Ovary (tissue), 7 donors: ENCODE measurements at regions not wholly inside any gene's neighbourhood (a gene's known extent, or its start where the extent isn't known, plus 50 kb on each side); places are given as distances from the start of the nearest gene placed in this dataset.
"Not testable (repeated sequence)": the region's sequence is repeated elsewhere in the genome, so short reads cannot be mapped to it uniquely, and the experiment has no call there.

Source experiments
- DNase-seq, 5 donors: peaks; one replicate each; pipeline ENCODE4 v3.0.0-alpha.2; 2019 to 2020
- H3K27ac ChIP-seq, 2 donors: fragments of 200-600 bp; one replicate each; pipeline versions ENCODE4 v1.5.1 to v1.8.0; 2019 to 2022
- H3K27me3 ChIP-seq: fragments of 200-600 bp; one replicate; pipeline ENCODE4 v1.8.0; 2022
- H3K36me3 ChIP-seq: fragments of 200-600 bp; sonication (generic); one replicate; pipeline ENCODE4 v1.5.1; 2019
- H3K4me1 ChIP-seq: one replicate; pipeline ENCODE4 v1.8.1; 2013; ENCODE audit warnings: mild to moderate bottlenecking, moderate library complexity; ENCODE audit not compliant: insufficient read depth
- H3K4me3 ChIP-seq: fragments of 200-600 bp; sonication (generic); one replicate; pipeline ENCODE4 v1.5.1; 2017
- H3K9me3 ChIP-seq, 2 donors: fragments of 200-600 bp in 1 of 2; sonication (generic) in 1 of 2; one replicate each; pipeline versions ENCODE4 v1.5.1 to v1.8.1; 2013 to 2019; ENCODE audit warnings: mild to moderate bottlenecking in 1 of 2, moderate library complexity in 1 of 2
- CTCF ChIP-seq, 3 donors: fragments of 450-650 bp in 2 of 3; fragments of 200-600 bp in 1 of 3; IDR thresholded peaks; one replicate each; pipeline versions ENCODE4 v1.5.1 to v1.8.0; 2016 to 2022; ENCODE audit warnings: antibody characterized with exemption in 3 of 3, mild to moderate bottlenecking in 1 of 3
- EP300 ChIP-seq: sonication (generic); formaldehyde crosslinking; IDR thresholded peaks from one replicate; pipeline ENCODE4 v1.6.1; 2017; ENCODE audit warnings: antibody characterized with exemption
- POLR2A ChIP-seq: fragments of 450-650 bp; IDR thresholded peaks from one replicate; pipeline ENCODE4 v1.6.1; 2017; ENCODE audit warnings: antibody characterized with exemption, mild to moderate bottlenecking, moderate library complexity
- whole genome bisulfite sequencing, 3 donors: extraction: QIAGEN DNeasy Blood & Tissue Kit in 1 of 3; methylation state at CpG; one replicate each; pipeline versions ENCODE4 v1.1.5 to v1.1.7; 2013 to 2017; 5-methylcytosine and 5-hydroxymethylcytosine counted together
- intact Hi-C, 4 donors: fragments of 100-400 bp; cut with DNase I; formaldehyde crosslinking; loops; one replicate each; pipeline versions ENCODE4 v1.11.0 to v1.15.1; 2022 to 2023
- donor health status: DM: no; HTN: no; CAD: no; lungs with moderate emphysema.
- donor health status: DM: no; HTN: no; CAD: no.
- donor health status: Bipolar disorder and iron deficiency.
- donor health status: DM: no; HTN: no; CAD: no.
- donor health status: DM: yes; HTN: yes; CAD: no.

- Histone ChIP-seq H3K36me3 (no peaks in the 10 kb centered on the region), H3K4me1 (no peaks in the 10 kb centered on the region), H3K27me3 (no peaks in the 10 kb centered on the region), H3K4me3 (no peak overlapping the region), H3K9me3 (no peaks in the 10 kb centered on the region), H3K27ac (no peak overlapping the region)
- no peak for TF ChIP-seq POLR2A
- TF ChIP-seq EP300: no peak
- no peak for TF ChIP-seq CTCF (IDR thresholded peaks at IDR 0.05)
- intact Hi-C loops: no loop called here
- WGBS, 3 donors: 34 to 40% (median 35%) methylated on average over 10 of the region's 10 CpGs
- DNase-seq: no peak
Measured at GRCh38 chr5:152051499-152052454, 127.1 kb upstream of the GLRA1 start.

GRCh38 chr5:152046361-152046760, 121.7 kb upstream of the GLRA1 start:
- Histone ChIP-seq H3K27me3 (no peaks in the 10 kb centered on the region), H3K27ac (no peak overlapping the region), H3K4me3 (no peak overlapping the region), H3K4me1 (no peaks in the 10 kb centered on the region), H3K36me3 (no peaks in the 10 kb centered on the region), H3K9me3 (no peaks in the 10 kb centered on the region)
- DNase-seq: no peak
- WGBS, 3 donors: 48 to 64% (median 48%) methylated on average over 4 of the region's 4 CpGs
- intact Hi-C loops: no loop called here
- TF ChIP-seq CTCF (IDR thresholded peaks at IDR 0.05) (no peak), EP300 (no peak), POLR2A (no peak)

GRCh38 chr5:152038856-152039255, 114.2 kb upstream of the GLRA1 start:
- H3K27me3 ChIP-seq, H3K4me1 ChIP-seq, H3K36me3 ChIP-seq, H3K27ac ChIP-seq, DNase-seq, H3K4me3 ChIP-seq, H3K9me3 ChIP-seq, intact Hi-C loops: not testable (repeated sequence)
- WGBS, 3 donors: 46 to 67% (median 58%) methylated on average over 2 of the region's 2 CpGs

GRCh38 chr5:152026328-152027024, 101.8 kb upstream of the GLRA1 start:
- DNase-seq, intact Hi-C loops, H3K27ac ChIP-seq, H3K4me3 ChIP-seq, H3K9me3 ChIP-seq, H3K27me3 ChIP-seq, H3K4me1 ChIP-seq, H3K36me3 ChIP-seq: not testable (repeated sequence)
- WGBS, 3 donors: 66 to 70% (median 70%) methylated on average over 9 of the region's 9 CpGs

GRCh38 chr5:152016421-152016820, 91.8 kb upstream of the GLRA1 start:
- Histone ChIP-seq H3K27ac (no peak overlapping the region), H3K4me1 (no peaks in the 10 kb centered on the region), H3K9me3 (no peaks in the 10 kb centered on the region), H3K36me3 (no peaks in the 10 kb centered on the region), H3K4me3 (no peak overlapping the region), H3K27me3 (no peaks in the 10 kb centered on the region)
- intact Hi-C loops: no loop called here
- no peak for DNase-seq
- TF ChIP-seq POLR2A: no peak
- no peak for TF ChIP-seq CTCF (IDR thresholded peaks at IDR 0.05)
- TF ChIP-seq EP300: no peak
- WGBS, 3 donors: 34 to 56% (median 52%) methylated on average over 1 of the region's 1 CpG
